Nephron progenitor cell (in vitro differentiated cells): ENCODE measurements at regions not wholly inside any gene's neighbourhood (a gene's known extent, or its start where the extent isn't known, plus 50 kb on each side); places are given as distances from the start of the nearest gene placed in this dataset.
A peak's percentile ranks its signal among the peaks of the same experiment; 100 is the strongest.

Experiments used
- DNase-seq: peaks from one replicate; pipeline ENCODE4 v3.0.0; 2021
- H3K27ac Mint-ChIP-seq: 2 replicates; pipeline ENCODE4 v1.8.0; 2021; ENCODE audit warnings: mild to moderate bottlenecking, moderate library complexity, mixed read lengths
- H3K27me3 Mint-ChIP-seq: 2 replicates; pipeline ENCODE4 v1.8.0; 2021; ENCODE audit warnings: mild to moderate bottlenecking, low read depth, mixed read lengths; ENCODE audit not compliant: poor library complexity
- H3K36me3 Mint-ChIP-seq: 2 replicates; pipeline ENCODE4 v1.8.0; 2021; ENCODE audit warnings: low read depth, mixed read lengths
- H3K4me1 Mint-ChIP-seq: 2 replicates; pipeline ENCODE4 v1.8.0; 2021; ENCODE audit warnings: mixed read lengths
- H3K4me3 Mint-ChIP-seq: 2 replicates; pipeline ENCODE4 v1.8.0; 2021; ENCODE audit warnings: mild to moderate bottlenecking, moderate library complexity, mixed read lengths
- H3K9me3 Mint-ChIP-seq: 2 replicates; pipeline ENCODE4 v1.8.0; 2021; ENCODE audit warnings: mild to moderate bottlenecking, moderate library complexity, mixed read lengths
- TF ChIP-seq, protein P1 (sequence below): fragments of 200-600 bp; sonication (generic); IDR thresholded peaks from 2 replicates; pipeline ENCODE4 v1.5.0; 2021; ENCODE audit warnings: antibody characterized with exemption

DNA sequence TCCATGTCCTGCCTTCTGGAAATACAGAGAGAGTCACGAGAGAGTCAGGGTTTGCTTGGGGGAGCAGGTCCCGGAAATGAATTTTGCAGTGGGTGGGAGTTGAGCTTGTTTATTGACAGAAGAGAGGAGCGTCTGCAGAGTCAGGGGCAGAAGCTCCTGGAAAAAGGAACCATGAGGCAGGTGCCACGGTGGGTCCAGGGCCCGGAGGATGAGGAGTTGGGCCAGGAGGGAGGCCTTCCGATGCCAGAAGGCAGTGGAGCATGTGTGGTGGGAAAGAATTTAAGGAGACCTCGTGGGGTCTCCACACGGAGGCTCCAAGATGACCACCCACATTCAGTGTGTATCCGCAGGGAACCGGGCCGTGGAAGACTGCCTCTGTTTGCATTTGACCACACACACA is 461.2 kb downstream of the BRD1 start:
- TF ChIP-seq, protein P1, sequence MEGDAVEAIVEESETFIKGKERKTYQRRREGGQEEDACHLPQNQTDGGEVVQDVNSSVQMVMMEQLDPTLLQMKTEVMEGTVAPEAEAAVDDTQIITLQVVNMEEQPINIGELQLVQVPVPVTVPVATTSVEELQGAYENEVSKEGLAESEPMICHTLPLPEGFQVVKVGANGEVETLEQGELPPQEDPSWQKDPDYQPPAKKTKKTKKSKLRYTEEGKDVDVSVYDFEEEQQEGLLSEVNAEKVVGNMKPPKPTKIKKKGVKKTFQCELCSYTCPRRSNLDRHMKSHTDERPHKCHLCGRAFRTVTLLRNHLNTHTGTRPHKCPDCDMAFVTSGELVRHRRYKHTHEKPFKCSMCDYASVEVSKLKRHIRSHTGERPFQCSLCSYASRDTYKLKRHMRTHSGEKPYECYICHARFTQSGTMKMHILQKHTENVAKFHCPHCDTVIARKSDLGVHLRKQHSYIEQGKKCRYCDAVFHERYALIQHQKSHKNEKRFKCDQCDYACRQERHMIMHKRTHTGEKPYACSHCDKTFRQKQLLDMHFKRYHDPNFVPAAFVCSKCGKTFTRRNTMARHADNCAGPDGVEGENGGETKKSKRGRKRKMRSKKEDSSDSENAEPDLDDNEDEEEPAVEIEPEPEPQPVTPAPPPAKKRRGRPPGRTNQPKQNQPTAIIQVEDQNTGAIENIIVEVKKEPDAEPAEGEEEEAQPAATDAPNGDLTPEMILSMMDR = no peak
- Mint-ChIP-seq H3K9me3 (peaks cover 11% of the 10 kb centered on the region), H3K36me3 (no peaks in the 10 kb centered on the region), H3K27me3 (peaks cover 8% of the 10 kb centered on the region), H3K4me3 (peak overlapping the region; percentile 9), H3K27ac (no peak overlapping the region), H3K4me1 (peaks cover 4% of the 10 kb centered on the region)
- no peak for DNase-seq

DNA sequence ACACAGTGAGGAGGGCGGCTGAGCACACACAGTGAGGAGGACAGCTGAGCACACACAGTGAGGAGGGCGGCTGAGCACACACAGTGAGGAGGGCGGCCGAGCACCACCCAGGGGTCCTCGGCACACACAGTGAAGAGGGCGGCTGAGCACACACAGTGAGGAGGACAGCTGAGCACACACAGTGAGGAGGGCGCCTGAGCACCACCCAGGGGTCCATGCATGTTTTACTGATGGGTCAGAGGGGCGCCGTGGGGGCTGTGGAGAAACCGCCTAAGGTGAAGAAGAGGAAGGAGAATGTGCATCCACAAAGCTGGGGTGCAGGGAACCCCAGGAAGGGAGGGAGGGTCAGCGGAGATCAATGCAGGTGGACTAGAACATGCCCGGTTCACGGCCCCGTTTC is 461.8 kb downstream of the BRD1 start:
- Mint-ChIP-seq H3K27me3 (peaks cover 8% of the 10 kb centered on the region), H3K4me1 (peaks cover 4% of the 10 kb centered on the region), H3K9me3 (peaks cover 11% of the 10 kb centered on the region), H3K27ac (no peak overlapping the region), H3K36me3 (no peaks in the 10 kb centered on the region), H3K4me3 (no peak overlapping the region)
- TF ChIP-seq, protein P1 = no peak
- no peak for DNase-seq

DNA sequence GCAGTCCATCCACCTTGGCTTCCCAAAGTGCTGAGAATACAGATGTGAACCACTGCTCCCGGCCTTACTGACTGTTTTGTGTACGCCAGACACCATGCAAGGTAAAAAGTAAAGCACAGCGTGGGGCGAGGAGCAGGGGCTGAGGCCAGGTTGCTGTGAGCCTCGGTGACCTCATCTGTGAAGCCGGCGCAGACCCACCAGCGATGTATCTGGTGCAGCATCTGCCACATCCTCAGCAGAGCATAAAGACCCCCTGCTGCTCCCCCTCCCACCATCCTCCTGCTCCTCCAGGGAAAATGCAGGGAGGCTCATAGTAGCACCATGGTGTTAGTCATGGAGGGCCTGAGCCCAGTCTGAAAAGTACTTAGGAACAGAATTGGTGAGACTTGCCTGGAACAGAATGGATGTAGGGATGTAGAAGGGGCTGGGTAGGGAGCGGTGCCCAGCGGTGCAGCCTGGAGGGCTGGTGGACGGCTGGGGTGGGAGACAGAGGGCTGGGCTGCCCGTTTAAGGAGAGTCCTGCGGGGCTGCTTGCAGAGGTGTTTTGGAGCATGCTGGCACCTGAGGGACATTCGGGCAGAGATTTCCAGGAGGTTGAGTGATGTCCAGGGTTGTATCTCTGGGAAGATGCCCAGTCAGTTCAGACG is 462.4 kb downstream of the BRD1 start:
- Mint-ChIP-seq H3K27ac (no peak overlapping the region), H3K36me3 (no peaks in the 10 kb centered on the region), H3K4me1 (peaks cover 4% of the 10 kb centered on the region), H3K4me3 (no peak overlapping the region), H3K27me3 (peaks cover 8% of the 10 kb centered on the region), H3K9me3 (peaks cover 11% of the 10 kb centered on the region)
- TF ChIP-seq, protein P1 = no peak
- no peak for DNase-seq

GRCh38 chr22:49364398-49364797 is 463.3 kb downstream of the BRD1 start:
- Mint-ChIP-seq H3K4me3 (no peak overlapping the region), H3K27me3 (peaks cover 8% of the 10 kb centered on the region), H3K36me3 (no peaks in the 10 kb centered on the region), H3K27ac (no peak overlapping the region), H3K9me3 (peaks cover 11% of the 10 kb centered on the region), H3K4me1 (peaks cover 4% of the 10 kb centered on the region)
- DNase-seq = no peak
- TF ChIP-seq, protein P1 = no peak

DNA sequence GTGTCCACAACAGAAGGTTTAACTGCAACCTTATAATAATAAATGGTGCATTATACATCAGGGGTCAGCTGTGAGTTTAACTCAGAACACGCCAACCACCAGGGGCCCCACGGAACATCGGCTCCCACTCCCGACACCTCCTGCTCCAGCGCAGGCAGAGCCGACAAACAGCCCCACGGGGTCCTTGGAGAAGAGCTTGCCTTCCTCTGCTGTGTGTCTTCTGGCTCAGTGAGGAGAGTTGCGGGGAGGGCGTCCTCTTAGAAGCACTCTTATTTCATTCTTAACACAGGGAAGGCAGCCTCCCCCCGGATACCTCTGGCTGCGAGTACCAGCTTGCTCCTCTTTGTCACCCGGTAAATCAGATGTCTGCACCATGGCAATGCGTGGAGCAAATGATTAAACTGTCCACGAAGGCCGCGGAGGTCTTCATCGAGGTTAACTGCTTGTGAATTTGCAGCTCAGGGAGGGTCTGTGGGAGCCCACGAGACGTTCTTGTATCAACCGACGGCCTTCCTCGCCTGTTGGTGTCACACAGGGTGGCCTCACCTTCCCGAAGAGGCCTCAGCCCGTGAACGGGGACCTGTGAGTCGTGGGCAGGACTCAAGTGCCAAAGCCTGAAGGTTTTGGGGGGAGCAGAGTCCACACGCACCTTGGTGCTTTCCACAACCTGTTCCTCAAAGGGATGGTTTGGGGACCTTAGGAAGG is 464.0 kb downstream of the BRD1 start:
- H3K27ac Mint-ChIP-seq = no peak overlapping the region
- H3K27me3 Mint-ChIP-seq = peaks cover 8% of the 10 kb centered on the region
- H3K4me1 Mint-ChIP-seq = no peaks in the 10 kb centered on the region
- TF ChIP-seq, protein P1 = no peak
- DNase-seq = no peak
- peaks cover 11% of the 10 kb centered on the region for H3K9me3 Mint-ChIP-seq
- no peaks in the 10 kb centered on the region for H3K36me3 Mint-ChIP-seq
- H3K4me3 Mint-ChIP-seq = no peak overlapping the region
